Activated CD8-positive, alpha-beta memory T cell treated with anti-CD3 and anti-CD28 coated beads for 1 hour (primary cell): ENCODE measurements at regions not wholly inside any gene's neighbourhood (a gene's known extent, or its start where the extent isn't known, plus 50 kb on each side); places are given as distances from the start of the nearest gene placed in this dataset.
"Not testable (repeated sequence)": the region's sequence is repeated elsewhere in the genome, so short reads cannot be mapped to it uniquely, and the experiment has no call there.

Source experiments
- DNase-seq, 2 donors: peaks; one replicate each; pipeline ENCODE4 v3.0.0-alpha.2; 2020; ENCODE audit warnings: low read depth in 1 of 2; ENCODE audit errors: extremely low read depth in 1 of 2

DNA sequence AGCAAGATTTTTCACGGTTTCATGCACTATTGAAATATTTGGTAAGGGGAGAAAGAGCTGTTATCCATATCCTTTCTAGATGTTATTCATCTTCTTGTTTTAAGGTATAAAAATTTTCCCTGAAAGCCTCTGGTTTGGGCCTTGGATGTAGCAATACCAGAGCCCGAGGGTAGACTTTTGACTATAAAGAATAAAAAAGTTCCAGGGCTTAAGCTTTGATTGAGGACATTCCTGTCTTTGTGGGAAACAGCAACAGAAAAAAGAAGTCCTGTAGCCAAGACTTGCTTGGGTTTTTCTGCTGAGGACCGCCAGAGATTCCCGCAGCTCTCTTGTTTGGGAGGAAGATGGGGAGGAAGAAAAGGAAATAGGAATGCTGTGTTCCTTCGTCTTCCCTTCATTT is 440.0 kb upstream of the WWC1 start:
- no peak for DNase-seq

DNA sequence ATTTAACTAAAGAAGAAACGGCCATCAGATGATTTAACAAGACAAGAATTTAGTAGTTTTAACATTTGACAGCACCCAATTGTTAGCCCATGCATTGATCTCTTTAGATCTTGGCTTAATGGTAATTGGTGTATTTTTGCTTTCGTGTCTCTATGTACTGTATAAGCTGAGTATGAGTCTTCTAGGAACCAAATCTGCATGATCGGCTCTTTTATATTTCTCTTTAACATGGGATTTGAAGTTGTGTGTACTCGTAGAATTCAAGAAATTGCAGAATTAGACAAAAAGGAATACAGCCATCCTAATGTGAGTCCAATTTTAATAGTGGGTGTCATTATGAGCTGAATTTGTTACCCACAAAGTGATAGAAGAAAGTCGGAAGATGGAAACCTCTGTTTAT is 438.9 kb upstream of the WWC1 start:
- DNase-seq = no peak

GRCh38 chr5:167853421-167853820 is 438.0 kb upstream of the WWC1 start:
- DNase-seq = no peak

DNA sequence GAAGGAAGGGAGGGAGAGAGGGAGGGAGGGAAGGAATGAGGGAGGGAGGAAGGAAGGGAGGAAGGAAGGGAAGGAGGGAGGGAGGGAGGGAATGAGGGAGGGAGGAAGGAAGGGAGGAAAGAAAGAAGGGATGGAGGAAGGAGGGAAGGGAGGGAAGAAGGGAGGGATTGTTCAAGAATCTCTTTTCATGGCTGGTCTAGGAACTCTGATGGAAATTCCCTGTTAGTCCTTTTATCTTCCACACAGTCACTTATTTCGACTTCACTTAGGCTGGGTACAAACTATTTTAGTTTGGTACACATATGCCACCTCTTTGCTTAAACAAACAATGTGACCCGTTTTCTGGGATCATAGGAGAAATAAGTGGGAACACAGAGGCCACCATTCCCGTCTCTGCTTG is 435.6 kb upstream of the WWC1 start:
- DNase-seq = no peak

GRCh38 chr5:167857321-167857720 is 434.1 kb upstream of the WWC1 start:
- DNase-seq = no peak

DNA sequence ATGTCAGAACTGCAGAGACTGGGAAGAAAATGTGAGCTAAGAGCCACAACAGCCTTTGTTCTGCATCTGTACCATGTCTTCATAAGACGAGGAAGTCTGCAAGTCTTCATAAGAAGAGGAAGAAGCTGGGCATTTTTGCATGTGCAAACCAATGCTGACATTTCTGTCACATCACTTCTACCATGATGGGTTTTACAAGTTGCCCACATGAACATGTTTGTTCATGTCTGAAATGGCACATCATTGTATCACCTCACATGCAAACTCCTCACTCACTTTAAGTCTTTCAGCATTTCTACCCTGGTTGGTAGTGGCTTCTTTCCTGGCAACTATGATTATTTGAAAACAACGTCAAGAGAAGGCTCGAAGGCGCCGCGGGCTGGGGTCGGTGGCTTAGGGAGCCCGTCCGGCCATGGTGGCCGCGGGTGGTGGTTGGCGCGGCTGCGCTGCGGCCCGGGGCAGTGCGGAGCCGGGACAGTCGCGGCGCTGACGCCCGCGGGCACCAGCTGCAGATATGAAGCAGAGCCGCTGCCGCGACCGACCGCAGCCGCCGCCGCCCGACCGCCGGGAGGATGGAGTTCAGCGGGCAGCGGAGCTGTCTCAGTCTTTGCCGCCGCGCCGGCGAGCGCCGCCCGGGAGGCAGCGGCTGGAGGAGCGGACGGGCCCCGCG is 433.1 kb upstream of the WWC1 start:
- DNase-seq = not testable (repeated sequence)

DNA sequence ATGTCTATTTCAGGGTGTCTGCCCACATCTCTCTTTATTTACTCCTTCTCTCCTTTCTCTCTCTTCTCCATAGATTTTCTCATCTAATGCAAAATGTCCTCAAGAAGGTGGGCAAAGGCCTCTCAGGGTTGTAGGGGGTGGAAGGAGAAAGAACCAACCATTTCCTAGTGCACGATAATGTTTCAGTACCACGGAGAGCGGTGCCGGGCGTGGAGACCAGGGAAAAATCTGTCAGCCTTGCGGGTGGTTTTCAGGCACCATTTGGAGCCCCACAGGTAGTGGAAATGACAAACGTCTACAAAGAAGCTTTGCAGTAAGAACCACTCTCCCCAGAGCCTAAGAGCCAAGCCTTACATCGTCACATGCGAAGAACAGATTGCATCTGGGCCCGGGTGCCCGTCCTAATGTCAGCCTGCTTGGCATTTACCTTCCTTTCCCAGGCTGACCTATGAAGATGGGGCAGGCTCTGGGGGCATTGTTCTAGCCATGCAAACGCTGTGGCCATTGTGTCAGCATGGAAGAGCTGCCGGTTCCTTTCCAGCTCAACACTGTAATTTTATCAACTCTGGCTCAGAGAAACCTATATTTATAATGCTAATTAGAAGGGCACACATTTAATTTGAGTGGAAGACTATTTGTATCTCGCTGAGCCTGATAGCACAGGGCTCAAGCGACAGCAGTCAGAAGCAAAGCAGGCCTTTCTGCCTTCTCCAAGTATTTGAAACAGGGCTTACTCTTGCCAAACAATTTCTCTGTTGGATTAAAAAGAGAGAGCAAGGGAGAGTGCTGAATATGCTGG is 430.1 kb upstream of the WWC1 start:
- no peak for DNase-seq

DNA sequence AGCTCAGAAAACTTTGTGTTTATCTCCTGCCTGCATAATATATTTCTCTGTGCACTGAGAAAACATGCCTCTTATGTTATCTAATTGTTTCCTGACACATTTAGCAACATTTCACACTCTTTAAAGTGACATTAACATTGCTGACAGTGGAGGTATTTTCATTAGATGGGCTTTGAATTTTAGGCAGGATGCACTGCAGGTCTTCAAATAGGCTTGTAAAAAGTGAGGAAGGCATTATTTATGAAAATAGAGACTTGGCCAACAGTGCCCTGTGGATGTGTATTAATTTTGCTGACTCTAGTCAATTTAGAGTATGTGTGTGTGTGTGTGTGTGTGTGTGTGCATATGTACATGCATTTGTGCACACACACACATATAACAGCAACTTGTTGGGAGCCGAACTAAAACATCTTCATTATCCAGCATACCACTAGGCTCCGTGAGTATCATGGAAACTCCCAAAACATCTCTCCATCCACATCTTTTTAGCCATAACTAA is 429.5 kb upstream of the WWC1 start:
- no peak for DNase-seq

DNA sequence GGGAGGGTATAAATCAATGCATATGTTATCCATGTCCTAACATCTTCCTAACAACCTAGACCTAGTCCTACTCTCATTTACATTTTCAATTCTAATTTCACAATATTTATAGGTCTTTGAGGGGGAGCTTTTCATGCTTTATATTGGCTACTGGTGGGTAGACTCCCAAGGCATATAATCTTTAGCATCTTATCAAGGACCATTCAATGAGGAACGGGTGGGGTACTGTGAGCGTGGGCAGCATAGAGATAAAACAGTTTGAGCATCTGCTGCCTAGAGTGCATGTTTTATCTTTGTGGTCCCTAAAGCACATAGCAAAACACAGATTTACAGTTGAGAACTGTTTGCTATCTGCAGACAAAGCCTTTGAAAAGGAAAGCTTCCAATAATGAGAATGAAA is 427.6 kb upstream of the WWC1 start:
- no peak for DNase-seq

DNA sequence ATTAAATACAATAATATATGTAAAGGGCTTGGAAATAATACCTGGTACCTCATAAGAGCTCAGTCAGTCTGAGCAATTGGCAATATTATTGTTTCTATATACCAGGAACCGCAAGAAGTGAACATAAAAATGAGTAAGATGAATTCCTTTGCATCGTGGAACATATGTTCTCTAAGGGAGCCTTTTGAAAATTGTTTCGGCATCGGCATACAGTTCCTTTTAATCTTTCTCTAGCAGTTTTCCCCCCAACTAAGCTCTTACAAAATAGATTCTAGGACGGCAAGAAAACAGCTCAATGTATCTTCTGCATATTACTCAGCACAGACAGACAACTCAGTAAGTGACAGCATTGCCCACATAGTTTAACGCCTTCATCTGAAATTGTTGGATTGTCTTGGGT is 426.6 kb upstream of the WWC1 start:
- DNase-seq = no peak

DNA sequence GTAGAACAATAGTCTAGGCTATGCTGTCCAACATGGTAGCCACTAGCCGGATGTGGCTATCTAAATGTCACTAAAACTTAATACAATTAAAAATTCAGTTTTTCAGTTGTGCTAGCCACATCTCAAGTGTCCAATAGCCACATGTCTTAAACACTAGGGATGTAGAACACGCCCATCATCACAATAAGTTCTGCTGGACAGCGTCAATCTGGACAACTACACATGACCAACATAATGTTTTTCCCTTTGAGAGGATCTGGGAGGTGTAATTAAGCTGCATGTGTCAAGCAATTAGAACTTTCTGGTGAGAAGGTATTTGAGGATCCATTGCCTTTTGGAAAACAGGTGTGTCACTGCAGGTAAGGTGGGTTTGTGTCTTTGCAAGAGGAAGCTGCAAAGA is 424.6 kb upstream of the WWC1 start:
- DNase-seq = no peak

DNA sequence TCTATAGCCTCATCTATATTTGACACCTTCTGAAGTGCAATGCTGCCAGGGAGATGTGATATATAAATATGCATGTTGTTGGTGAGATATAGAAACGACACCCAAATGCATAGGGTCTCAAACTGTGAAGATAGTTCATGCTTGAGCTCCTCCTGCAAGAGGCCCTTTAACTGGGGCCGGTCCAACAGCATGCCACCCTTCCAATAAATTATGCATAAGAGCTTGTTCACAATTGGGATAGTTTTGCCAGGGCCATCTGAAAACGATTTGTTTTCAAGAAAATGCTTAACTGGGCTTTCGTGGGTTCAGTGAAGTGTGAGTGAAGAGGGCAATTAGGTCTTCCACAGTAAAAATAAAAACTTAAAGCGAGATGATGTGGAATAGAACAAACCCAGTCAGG is 424.2 kb upstream of the WWC1 start:
- no peak for DNase-seq

DNA sequence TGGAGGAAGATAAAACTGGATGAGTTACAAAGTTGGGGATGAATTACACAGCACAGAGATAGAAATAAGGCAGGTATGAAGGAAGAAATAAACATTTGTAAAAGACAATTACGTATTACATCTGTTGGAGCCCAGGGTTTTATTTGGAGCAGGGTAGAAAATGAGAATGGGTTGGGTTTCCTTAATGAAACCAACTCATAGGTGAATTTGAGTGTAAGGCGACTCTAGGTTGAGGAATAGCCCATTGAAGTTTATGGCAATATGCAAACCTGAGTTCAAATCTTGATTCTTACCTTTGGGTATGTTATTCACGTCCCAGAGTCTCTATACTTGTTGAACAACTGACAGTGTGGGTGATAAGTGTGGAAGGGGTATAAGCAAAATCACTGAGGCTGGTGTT is 422.3 kb upstream of the WWC1 start:
- no peak for DNase-seq

DNA sequence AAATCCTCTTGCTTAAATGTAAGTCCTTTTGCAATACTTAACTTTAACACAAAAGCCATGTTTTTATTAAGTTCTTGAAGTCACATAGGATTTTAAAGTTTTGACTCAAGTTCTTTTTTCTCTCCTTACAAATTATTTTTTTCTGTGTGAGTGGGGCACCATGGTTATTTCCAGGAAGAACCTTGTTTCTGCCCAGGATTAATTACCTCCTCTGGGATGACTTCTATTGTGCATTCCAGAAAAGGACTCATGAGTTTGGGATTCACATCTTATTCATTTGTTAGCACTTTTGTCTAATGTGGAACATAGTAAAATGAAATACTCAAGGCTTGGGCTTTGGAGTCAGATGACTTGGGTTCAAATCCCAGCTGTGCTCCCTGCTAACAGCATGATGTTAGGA is 421.4 kb upstream of the WWC1 start:
- no peak for DNase-seq

DNA sequence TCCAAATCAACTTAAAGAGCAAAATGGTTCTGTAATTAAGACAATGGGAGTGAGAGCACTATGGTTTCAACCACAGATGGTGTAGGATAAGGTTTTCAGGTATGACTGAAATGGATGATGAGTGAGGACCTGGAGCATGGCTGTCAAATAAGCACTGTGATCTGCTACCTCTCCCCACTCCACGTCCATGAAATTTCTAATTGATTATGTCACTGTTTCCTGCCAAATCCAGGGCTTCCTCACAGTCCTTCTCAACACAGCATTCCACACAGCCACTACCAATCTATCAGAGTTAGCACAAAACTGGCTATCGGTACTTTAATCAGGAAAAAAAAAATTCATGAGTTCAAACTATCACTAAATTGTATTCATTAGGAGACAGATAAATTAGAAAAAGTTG is 420.4 kb upstream of the WWC1 start:
- DNase-seq = no peak

DNA sequence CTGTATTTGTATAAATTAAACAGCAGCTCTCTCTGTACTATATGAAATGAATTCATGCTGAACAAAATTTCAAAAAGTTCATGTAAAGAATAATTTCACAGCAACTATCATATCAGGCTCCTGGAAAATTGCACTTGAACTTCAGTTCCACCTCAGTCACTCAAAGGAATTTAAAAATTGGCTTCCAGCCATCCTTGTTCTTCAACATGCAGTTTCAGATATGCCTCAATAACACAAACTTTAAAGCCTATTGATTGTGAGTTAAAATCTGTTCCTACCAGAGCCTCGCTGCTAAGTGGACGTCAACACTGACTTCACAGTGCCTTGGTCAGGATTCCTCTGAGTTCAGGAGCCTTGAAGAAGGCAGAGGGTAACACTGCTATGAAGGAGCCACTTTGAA is 418.7 kb upstream of the WWC1 start:
- no peak for DNase-seq

GRCh38 chr5:167877114-167877722 is 414.2 kb upstream of the WWC1 start:
- DNase-seq = no peak

DNA sequence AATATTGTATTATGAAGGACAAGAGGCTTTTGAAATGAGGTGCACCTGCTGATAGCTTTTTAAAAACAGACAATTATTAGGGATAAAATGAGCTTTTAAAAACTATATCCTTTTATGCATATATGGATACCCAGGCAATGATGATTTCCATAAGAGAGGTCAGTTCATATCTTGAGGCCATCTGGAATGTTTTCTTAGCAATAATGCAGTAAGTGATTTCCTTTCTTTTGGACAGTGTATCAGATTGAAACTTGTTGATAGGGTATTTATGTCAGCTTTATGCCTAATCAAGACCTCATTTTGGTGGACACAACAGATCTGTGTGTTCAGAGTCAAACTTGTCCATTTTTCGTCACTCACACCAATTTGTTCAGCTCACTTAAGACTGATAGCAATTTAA is 413.5 kb upstream of the WWC1 start:
- DNase-seq = no peak

DNA sequence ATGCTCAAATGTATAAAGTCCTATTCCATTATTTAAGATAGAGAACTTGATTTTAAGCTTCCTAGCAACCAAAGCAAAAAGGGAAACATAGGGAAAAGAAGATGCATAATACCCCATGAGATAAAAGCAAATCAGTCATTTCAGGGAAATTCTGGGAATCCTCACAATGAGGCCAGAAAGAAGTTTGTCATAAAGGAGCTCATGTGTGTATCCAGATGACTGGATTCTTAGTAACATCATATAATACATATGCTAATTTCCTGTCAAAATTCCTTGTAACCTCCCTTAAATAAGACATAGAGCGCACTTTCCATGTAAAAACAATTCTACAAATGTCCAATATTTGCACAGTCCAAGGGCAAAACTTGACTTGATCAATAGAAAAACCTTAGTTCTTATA is 411.0 kb upstream of the WWC1 start:
- no peak for DNase-seq

DNA sequence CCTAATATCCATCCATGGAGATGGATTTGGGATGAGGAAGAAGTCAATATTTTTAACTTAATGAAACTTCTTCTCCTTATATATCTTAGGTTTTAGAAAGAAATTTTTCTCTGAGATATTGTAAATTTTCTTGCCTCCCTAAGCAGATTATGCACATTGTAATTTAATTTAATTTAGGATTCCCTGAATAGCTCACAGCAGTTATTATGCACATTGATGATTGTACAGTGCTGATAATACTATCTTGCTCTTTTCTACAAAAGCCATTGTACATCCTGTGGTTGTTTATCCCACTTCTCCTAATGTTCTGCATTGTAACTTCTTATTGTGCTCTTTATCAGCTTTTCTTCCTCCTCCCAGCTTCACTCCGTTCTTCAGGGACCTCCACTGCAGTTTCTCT is 410.4 kb upstream of the WWC1 start:
- no peak for DNase-seq

GRCh38 chr5:167886196-167886595 is 405.2 kb upstream of the WWC1 start:
- DNase-seq = no peak

GRCh38 chr5:167888393-167888792 is 403.1 kb upstream of the WWC1 start:
- DNase-seq = no peak
